Mammary epithelial cell (primary cell): ENCODE measurements at regions not wholly inside any gene's neighbourhood (a gene's known extent, or its start where the extent isn't known, plus 50 kb on each side); places are given as distances from the start of the nearest gene placed in this dataset.

Source experiments
- CTCF ChIP-seq, 2 donors: IDR thresholded peaks in 1 of 2; conservative IDR thresholded peaks in 1 of 2; 2 replicates each; pipeline ENCODE4 v1.5.1; 2011 to 2012; ENCODE audit warnings: inconsistent platforms in 2 of 2, low read length in 2 of 2, mild to moderate bottlenecking in 2 of 2, control low read depth in 1 of 2, low read depth in 1 of 2; ENCODE audit not compliant: insufficient read depth in 1 of 2; ENCODE audit errors: extremely low read depth in 1 of 2
- EZH2 ChIP-seq: IDR thresholded peaks from 2 replicates; pipeline ENCODE4 v1.6.1; 2012; ENCODE audit warnings: low read length, inconsistent platforms, borderline replicate concordance

- TF ChIP-seq CTCF (conservative IDR thresholded peaks at IDR 0.05 in 1 of 2, IDR thresholded peaks at IDR 0.05 in 1 of 2; ENCODE audit: extremely low read depth in 1 of 2, insufficient read depth in 1 of 2, low read depth in 1 of 2, low read length in 2 of 2) (no peak), EZH2 (no peak)
Measured at GRCh38 chr10:3525832-3526449, 259.1 kb downstream of the KLF6 start.
